Vagina (tissue), 2 donors: ENCODE measurements at regions not wholly inside any gene's neighbourhood (a gene's known extent, or its start where the extent isn't known, plus 50 kb on each side); places are given as distances from the start of the nearest gene placed in this dataset.

ENCODE experiments used
- DNase-seq, 2 donors: peaks; one replicate each; pipeline ENCODE4 v3.0.0-alpha.2; 2017; ENCODE audit errors: extremely low spot score in 2 of 2
- H3K27ac ChIP-seq: fragments of 200-600 bp; sonication (generic); one replicate; pipeline ENCODE4 v1.5.1; 2019
- H3K27me3 ChIP-seq: fragments of 200-600 bp; sonication (generic); one replicate; pipeline ENCODE4 v1.5.1; 2019
- H3K36me3 ChIP-seq, 2 donors: fragments of 200-600 bp; sonication (generic); one replicate each; pipeline ENCODE4 v1.5.1; 2017 to 2019
- H3K4me1 ChIP-seq: fragments of 200-600 bp; sonication (generic); one replicate; pipeline ENCODE4 v1.5.1; 2019
- H3K4me3 ChIP-seq, 2 donors: fragments of 200-600 bp; sonication (generic); 1 replicate in 1 of 2; 2 replicates in 1 of 2; pipeline ENCODE4 v1.5.1; 2016 to 2019
- H3K9me3 ChIP-seq: fragments of 200-600 bp; sonication (generic); one replicate; pipeline ENCODE4 v1.5.1; 2019
- CTCF ChIP-seq, 3 experiments: fragments of 450-650 bp in 2 of 3; fragments of 200-600 bp in 1 of 3; sonication (generic) in 1 of 3; IDR thresholded peaks; one replicate each; pipeline ENCODE4 v1.5.1; 2017 to 2019; ENCODE audit warnings: antibody characterized with exemption in 3 of 3, mild to moderate bottlenecking in 2 of 3, moderate library complexity in 2 of 3
- POLR2A ChIP-seq, 2 donors: fragments of 450-650 bp; IDR thresholded peaks; one replicate each; pipeline ENCODE4 v1.6.1; 2017; ENCODE audit warnings: antibody characterized with exemption in 2 of 2, mild to moderate bottlenecking in 2 of 2, moderate library complexity in 2 of 2
- POLR2AphosphoS5 ChIP-seq, 2 donors: sonication (generic); formaldehyde crosslinking; IDR thresholded peaks; one replicate each; pipeline ENCODE4 v1.9.0; 2017; ENCODE audit warnings: antibody characterized with exemption in 2 of 2, mild to moderate bottlenecking in 2 of 2, low read depth in 1 of 2; ENCODE audit not compliant: insufficient read depth in 1 of 2
- intact Hi-C: fragments of 100-400 bp; cut with DNase I; formaldehyde crosslinking; loops from one replicate; pipeline ENCODE4 v1.15.1; 2023

- TF ChIP-seq POLR2A (IDR thresholded peaks at IDR 0.05) = no peak
- no peak for TF ChIP-seq CTCF (IDR thresholded peaks at IDR 0.05)
- TF ChIP-seq POLR2AphosphoS5 (IDR thresholded peaks at IDR 0.05; ENCODE audit: insufficient read depth in 1 of 2, low read depth in 1 of 2) = no peak
- no peaks in the 10 kb centered on the region for H3K27me3 ChIP-seq
Observed at GRCh38 chr13:86020351-86021002, 221.3 kb upstream of the SLITRK6 start.

GRCh38 chr13:86006317-86006716, 207.1 kb upstream of the SLITRK6 start:
- Histone ChIP-seq H3K4me3 (no peak overlapping the region), H3K4me1 (no peaks in the 10 kb centered on the region), H3K9me3 (no peaks in the 10 kb centered on the region), H3K27me3 (no peaks in the 10 kb centered on the region), H3K27ac (no peak overlapping the region), H3K36me3 (no peaks in the 10 kb centered on the region)
- intact Hi-C loops = no loop called here
- no peak for TF ChIP-seq POLR2A (IDR thresholded peaks at IDR 0.05)
- TF ChIP-seq CTCF (IDR thresholded peaks at IDR 0.05) = no peak
- TF ChIP-seq POLR2AphosphoS5 (IDR thresholded peaks at IDR 0.05; ENCODE audit: insufficient read depth in 1 of 2, low read depth in 1 of 2) = no peak
- no peak for DNase-seq

More at GRCh38 chr13:86020351-86021002, 221.3 kb upstream of the SLITRK6 start:
- DNase-seq = no peak
- no peaks in the 10 kb centered on the region for H3K4me1 ChIP-seq
- no peaks in the 10 kb centered on the region for H3K9me3 ChIP-seq
- H3K4me3 ChIP-seq = no peak overlapping the region
- no peak overlapping the region for H3K27ac ChIP-seq
- intact Hi-C loops = no loop called here
- H3K36me3 ChIP-seq = no peaks in the 10 kb centered on the region

- Histone ChIP-seq H3K27me3 (no peaks in the 10 kb centered on the region), H3K4me1 (no peaks in the 10 kb centered on the region), H3K27ac (no peak overlapping the region), H3K4me3 (no peak overlapping the region), H3K9me3 (no peaks in the 10 kb centered on the region), H3K36me3 (no peaks in the 10 kb centered on the region)
- intact Hi-C loops = no loop called here
- DNase-seq = no peak
- TF ChIP-seq CTCF (IDR thresholded peaks at IDR 0.05) = no peak
- no peak for TF ChIP-seq POLR2AphosphoS5 (IDR thresholded peaks at IDR 0.05; ENCODE audit: insufficient read depth in 1 of 2, low read depth in 1 of 2)
- no peak for TF ChIP-seq POLR2A (IDR thresholded peaks at IDR 0.05)
Observed at GRCh38 chr13:86003029-86003428, 203.8 kb upstream of the SLITRK6 start.

GRCh38 chr13:86000546-86000945, 201.3 kb upstream of the SLITRK6 start:
- intact Hi-C loops = no loop called here
- Histone ChIP-seq H3K4me3 (no peak overlapping the region), H3K4me1 (no peaks in the 10 kb centered on the region), H3K27ac (no peak overlapping the region), H3K36me3 (no peaks in the 10 kb centered on the region), H3K27me3 (no peaks in the 10 kb centered on the region), H3K9me3 (no peaks in the 10 kb centered on the region)
- TF ChIP-seq POLR2A (IDR thresholded peaks at IDR 0.05) (no peak), CTCF (IDR thresholded peaks at IDR 0.05) (no peak), POLR2AphosphoS5 (IDR thresholded peaks at IDR 0.05; ENCODE audit: insufficient read depth in 1 of 2, low read depth in 1 of 2) (no peak)
- no peak for DNase-seq

- intact Hi-C loops = no loop called here
- Histone ChIP-seq H3K27me3 (no peaks in the 10 kb centered on the region), H3K9me3 (no peaks in the 10 kb centered on the region), H3K36me3 (no peaks in the 10 kb centered on the region), H3K4me1 (no peaks in the 10 kb centered on the region), H3K4me3 (no peak overlapping the region), H3K27ac (no peak overlapping the region)
- DNase-seq = no peak
- no peak for TF ChIP-seq POLR2A (IDR thresholded peaks at IDR 0.05)
- TF ChIP-seq POLR2AphosphoS5 (IDR thresholded peaks at IDR 0.05; ENCODE audit: insufficient read depth in 1 of 2, low read depth in 1 of 2) = no peak
- no peak for TF ChIP-seq CTCF (IDR thresholded peaks at IDR 0.05)
Observed at GRCh38 chr13:85997587-85997986, 198.4 kb upstream of the SLITRK6 start.
